PC-3 (cell line): ENCODE measurements at regions not wholly inside any gene's neighbourhood (a gene's known extent, or its start where the extent isn't known, plus 50 kb on each side); places are given as distances from the start of the nearest gene placed in this dataset.

Experiments
- EZH2 ChIP-seq: fragments of 300-600 bp; sonication (generic); IDR thresholded peaks from one replicate; pipeline ENCODE4 v1.6.1; 2017; ENCODE audit warnings: antibody characterized with exemption, mild to moderate bottlenecking, low read length; ENCODE audit not compliant: unreplicated experiment
- EZH2phosphoT487 ChIP-seq: fragments of 300-600 bp; sonication (generic); IDR thresholded peaks from 2 replicates; pipeline ENCODE4 v1.6.1; 2018; ENCODE audit warnings: mild to moderate bottlenecking, antibody characterized with exemption, low read length, borderline replicate concordance
- TF ChIP-seq, protein P1 (sequence below): fragments of 300-600 bp; sonication (generic); conservative IDR thresholded peaks from 2 replicates; pipeline ENCODE4 v1.5.1; 2017; ENCODE audit warnings: antibody characterized with exemption, low read depth, mild to moderate bottlenecking, low read length

DNA sequence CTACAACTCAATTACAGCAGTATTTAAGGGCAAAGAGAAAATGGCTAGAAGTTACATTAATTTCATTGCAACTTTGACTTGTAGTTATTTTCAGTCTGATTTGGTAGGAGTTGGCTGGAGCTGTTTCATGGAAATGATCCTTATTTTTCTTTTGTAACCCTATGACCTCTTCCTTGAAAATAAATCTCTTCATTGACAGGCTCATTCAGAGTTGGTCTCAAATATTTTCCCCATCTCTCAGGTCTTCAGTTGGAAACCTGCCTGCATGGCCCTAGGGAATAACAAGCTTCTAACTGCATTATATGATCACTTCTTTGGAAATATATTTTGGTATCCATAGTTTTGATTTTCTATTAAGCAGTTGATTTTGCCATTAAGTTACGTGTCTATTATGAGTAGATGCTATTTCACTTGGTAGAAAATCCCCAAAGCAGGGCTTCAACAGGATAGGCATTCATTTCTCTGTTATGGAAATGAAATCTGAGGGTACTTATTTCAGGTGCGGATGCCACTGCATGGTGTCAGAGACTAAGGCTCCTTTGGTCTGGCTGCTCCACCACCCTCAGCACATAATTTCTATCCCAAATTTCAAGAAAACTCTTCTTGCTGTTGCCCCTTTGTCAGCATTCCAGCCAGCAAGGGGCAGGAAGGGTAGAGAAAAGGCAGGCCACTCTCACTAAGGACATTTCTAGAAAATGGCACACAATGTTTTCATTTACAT, 502.5 kb downstream of the SPRY1 start:
- TF ChIP-seq, protein P1, sequence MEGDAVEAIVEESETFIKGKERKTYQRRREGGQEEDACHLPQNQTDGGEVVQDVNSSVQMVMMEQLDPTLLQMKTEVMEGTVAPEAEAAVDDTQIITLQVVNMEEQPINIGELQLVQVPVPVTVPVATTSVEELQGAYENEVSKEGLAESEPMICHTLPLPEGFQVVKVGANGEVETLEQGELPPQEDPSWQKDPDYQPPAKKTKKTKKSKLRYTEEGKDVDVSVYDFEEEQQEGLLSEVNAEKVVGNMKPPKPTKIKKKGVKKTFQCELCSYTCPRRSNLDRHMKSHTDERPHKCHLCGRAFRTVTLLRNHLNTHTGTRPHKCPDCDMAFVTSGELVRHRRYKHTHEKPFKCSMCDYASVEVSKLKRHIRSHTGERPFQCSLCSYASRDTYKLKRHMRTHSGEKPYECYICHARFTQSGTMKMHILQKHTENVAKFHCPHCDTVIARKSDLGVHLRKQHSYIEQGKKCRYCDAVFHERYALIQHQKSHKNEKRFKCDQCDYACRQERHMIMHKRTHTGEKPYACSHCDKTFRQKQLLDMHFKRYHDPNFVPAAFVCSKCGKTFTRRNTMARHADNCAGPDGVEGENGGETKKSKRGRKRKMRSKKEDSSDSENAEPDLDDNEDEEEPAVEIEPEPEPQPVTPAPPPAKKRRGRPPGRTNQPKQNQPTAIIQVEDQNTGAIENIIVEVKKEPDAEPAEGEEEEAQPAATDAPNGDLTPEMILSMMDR: no peak
- TF ChIP-seq EZH2 (no peak), EZH2phosphoT487 (no peak)
